ENCODE measurements at regions not wholly inside any gene's neighbourhood (a gene's known extent, or its start where the extent isn't known, plus 50 kb on each side); places are given as distances from the start of the nearest gene placed in this dataset.
"Not testable (repeated sequence)": the region's sequence is repeated elsewhere in the genome, so short reads cannot be mapped to it uniquely, and the experiment has no call there.

DNA sequence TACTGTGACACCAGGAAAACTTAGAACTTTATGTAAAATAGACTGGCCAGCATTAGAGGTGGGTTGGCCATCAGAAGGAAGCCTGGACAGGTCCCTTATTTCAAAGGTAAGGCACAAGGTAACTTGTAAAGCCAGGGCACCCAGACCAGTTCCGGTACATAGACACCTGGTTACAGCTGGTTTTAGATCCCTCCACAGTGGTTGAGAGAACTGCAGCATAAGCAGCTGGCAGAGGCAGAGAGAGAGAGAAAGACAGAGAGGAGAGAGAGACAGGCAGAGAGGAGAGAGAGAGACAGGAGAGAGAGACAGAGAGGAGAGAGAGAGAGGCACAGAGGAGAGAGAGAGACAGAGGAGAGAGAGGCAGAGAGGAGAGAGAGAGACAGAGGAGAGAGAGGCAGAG lies 116.0 kb upstream of the PGR start:
- TF ChIP-seq, protein P1, sequence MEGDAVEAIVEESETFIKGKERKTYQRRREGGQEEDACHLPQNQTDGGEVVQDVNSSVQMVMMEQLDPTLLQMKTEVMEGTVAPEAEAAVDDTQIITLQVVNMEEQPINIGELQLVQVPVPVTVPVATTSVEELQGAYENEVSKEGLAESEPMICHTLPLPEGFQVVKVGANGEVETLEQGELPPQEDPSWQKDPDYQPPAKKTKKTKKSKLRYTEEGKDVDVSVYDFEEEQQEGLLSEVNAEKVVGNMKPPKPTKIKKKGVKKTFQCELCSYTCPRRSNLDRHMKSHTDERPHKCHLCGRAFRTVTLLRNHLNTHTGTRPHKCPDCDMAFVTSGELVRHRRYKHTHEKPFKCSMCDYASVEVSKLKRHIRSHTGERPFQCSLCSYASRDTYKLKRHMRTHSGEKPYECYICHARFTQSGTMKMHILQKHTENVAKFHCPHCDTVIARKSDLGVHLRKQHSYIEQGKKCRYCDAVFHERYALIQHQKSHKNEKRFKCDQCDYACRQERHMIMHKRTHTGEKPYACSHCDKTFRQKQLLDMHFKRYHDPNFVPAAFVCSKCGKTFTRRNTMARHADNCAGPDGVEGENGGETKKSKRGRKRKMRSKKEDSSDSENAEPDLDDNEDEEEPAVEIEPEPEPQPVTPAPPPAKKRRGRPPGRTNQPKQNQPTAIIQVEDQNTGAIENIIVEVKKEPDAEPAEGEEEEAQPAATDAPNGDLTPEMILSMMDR (IDR thresholded peaks at IDR 0.05), result not testable (repeated sequence)
- not testable (repeated sequence) for TF ChIP-seq POLR2A, EP300 (IDR thresholded peaks at IDR 0.05)

All from ovary (tissue), 3 donors.